CD4-positive, alpha-beta T cell (primary cell): ENCODE measurements at regions not wholly inside any gene's neighbourhood (a gene's known extent, or its start where the extent isn't known, plus 50 kb on each side); places are given as distances from the start of the nearest gene placed in this dataset.

Experiments
- ATAC-seq: fragments of 200-7000 bp; cut with Tn5 transposase; one replicate; pipeline ENCODE4 v1.10.0; 2022; ENCODE audit warnings: mild to moderate bottlenecking; ENCODE audit not compliant: poor library complexity
- CTCF ChIA-PET: fragments of 350-600 bp; sonication (Branson Sonifier 250); formaldehyde crosslinking; loops from one replicate; lab custom pipeline; 2021; ENCODE audit warnings: antibody characterized with exemption, inconsistent platforms; lab: Charles Lee
- POLR2A ChIA-PET: fragments of 350-600 bp; sonication (Branson Sonifier 250); formaldehyde crosslinking; loops from one replicate; lab custom pipeline; 2021; ENCODE audit warnings: antibody characterized with exemption, inconsistent platforms; lab: Charles Lee
- DNase-seq, 14 experiments: peaks; one replicate each; pipeline ENCODE4 v3.0.0-alpha.2; 2013 to 2020; ENCODE audit warnings: mixed read lengths in 2 of 14
- H3K27ac ChIP-seq, 2 donors: one replicate each; pipeline versions ENCODE4 v1.5.1 to v1.7.0; 2013; ENCODE audit warnings: low read length in 2 of 2, low read depth in 1 of 2, mild to moderate bottlenecking in 1 of 2
- H3K27me3 ChIP-seq, 2 experiments: 1 replicate in 1 of 2; 2 replicates in 1 of 2; pipeline versions ENCODE4 v1.6.1 to v1.7.0; 2013; ENCODE audit warnings: low read length in 2 of 2, control low read depth in 1 of 2, mild to moderate bottlenecking in 1 of 2, moderate library complexity in 1 of 2; ENCODE audit not compliant: insufficient read depth in 2 of 2, control insufficient read depth in 1 of 2
- H3K36me3 ChIP-seq: one replicate; pipeline ENCODE4 v1.6.1; 2013; ENCODE audit warnings: low read length, control low read depth; ENCODE audit not compliant: insufficient read depth
- H3K4me1 ChIP-seq: one replicate; pipeline ENCODE4 v1.6.1; 2013; ENCODE audit warnings: low read length, control low read depth; ENCODE audit not compliant: insufficient read depth
- H3K4me3 ChIP-seq: one replicate; pipeline ENCODE4 v1.5.1; 2013; ENCODE audit warnings: mild to moderate bottlenecking, low read length, moderate library complexity
- H3K9me3 ChIP-seq, 2 experiments: 1 replicate in 1 of 2; 2 replicates in 1 of 2; pipeline versions ENCODE4 v1.6.1 to v1.7.0; 2013; ENCODE audit warnings: low read length in 2 of 2, mild to moderate bottlenecking in 2 of 2, control low read depth in 1 of 2, moderate library complexity in 1 of 2; ENCODE audit not compliant: control insufficient read depth in 1 of 2, insufficient read depth in 1 of 2
- H3K27ac Mint-ChIP-seq: one replicate; pipeline ENCODE4 v1.8.0; 2020; ENCODE audit warnings: mixed read lengths
- H3K27me3 Mint-ChIP-seq: one replicate; pipeline ENCODE4 v1.8.0; 2021; ENCODE audit warnings: mixed read lengths
- H3K36me3 Mint-ChIP-seq: one replicate; pipeline ENCODE4 v1.8.0; 2021; ENCODE audit warnings: low read depth, mixed read lengths
- H3K4me1 Mint-ChIP-seq: one replicate; pipeline ENCODE4 v1.8.0; 2021; ENCODE audit warnings: low read depth, mixed read lengths
- H3K4me3 Mint-ChIP-seq: one replicate; pipeline ENCODE4 v1.8.0; 2020; ENCODE audit warnings: mild to moderate bottlenecking, mixed read lengths
- H3K9me3 Mint-ChIP-seq: one replicate; pipeline ENCODE4 v1.8.0; 2020; ENCODE audit warnings: mixed read lengths
- intact Hi-C, 2 experiments: fragments of 100-400 bp; cut with DNase I in 1 of 2; cut with micrococcal nuclease in 1 of 2; formaldehyde crosslinking; loops; one replicate each; pipeline versions ENCODE4 v1.15.1 to v1.9.0; 2023 to 2025; cut with DNase I, micrococcal nuclease
- TF ChIP-seq, protein P1 (sequence below): fragments of 200-600 bp; IDR thresholded peaks from one replicate; pipeline ENCODE4 v1.8.0; 2022; ENCODE audit warnings: antibody characterized with exemption, mild to moderate bottlenecking

DNA sequence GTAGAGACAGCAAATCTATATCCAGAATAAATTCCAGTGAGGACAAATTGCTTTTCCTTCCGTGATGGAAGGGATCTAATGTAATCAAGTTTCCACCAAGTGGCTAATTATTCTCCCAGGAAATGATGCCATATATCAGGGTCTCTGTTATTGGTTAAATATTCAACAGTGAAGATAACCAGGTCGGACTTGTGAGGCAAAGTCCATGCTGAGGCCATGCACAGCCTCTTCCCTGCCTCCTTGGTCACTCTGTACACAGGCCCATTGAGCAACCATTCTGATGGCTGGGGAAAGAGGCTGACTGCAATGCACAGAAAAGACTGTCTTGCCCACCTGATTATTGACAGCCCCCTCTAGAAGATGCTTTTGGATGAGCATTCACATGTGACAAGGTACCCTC, 90.1 kb downstream of the TNFAIP2 start:
- H3K4me3 Mint-ChIP-seq, result no peak overlapping the region
- Histone ChIP-seq H3K36me3 (no peaks in the 10 kb centered on the region), H3K4me1 (no peaks in the 10 kb centered on the region), H3K9me3 (no peaks in the 10 kb centered on the region), H3K27me3 (peaks cover 15 to 26% of the 10 kb centered on the region in 2 experiments), H3K4me3 (no peak overlapping the region), H3K27ac (no peak overlapping the region)
- ATAC-seq, result no peak
- H3K27me3 Mint-ChIP-seq, result peaks cover 71% of the 10 kb centered on the region
- DNase-seq, result no peak
- intact Hi-C loops, result no loop called here
- TF ChIP-seq, protein P1, sequence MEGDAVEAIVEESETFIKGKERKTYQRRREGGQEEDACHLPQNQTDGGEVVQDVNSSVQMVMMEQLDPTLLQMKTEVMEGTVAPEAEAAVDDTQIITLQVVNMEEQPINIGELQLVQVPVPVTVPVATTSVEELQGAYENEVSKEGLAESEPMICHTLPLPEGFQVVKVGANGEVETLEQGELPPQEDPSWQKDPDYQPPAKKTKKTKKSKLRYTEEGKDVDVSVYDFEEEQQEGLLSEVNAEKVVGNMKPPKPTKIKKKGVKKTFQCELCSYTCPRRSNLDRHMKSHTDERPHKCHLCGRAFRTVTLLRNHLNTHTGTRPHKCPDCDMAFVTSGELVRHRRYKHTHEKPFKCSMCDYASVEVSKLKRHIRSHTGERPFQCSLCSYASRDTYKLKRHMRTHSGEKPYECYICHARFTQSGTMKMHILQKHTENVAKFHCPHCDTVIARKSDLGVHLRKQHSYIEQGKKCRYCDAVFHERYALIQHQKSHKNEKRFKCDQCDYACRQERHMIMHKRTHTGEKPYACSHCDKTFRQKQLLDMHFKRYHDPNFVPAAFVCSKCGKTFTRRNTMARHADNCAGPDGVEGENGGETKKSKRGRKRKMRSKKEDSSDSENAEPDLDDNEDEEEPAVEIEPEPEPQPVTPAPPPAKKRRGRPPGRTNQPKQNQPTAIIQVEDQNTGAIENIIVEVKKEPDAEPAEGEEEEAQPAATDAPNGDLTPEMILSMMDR, result no peak
- H3K9me3 Mint-ChIP-seq, result peaks cover 3% of the 10 kb centered on the region
- H3K36me3 Mint-ChIP-seq, result no peaks in the 10 kb centered on the region
- H3K27ac Mint-ChIP-seq, result no peak overlapping the region
- H3K4me1 Mint-ChIP-seq, result no peaks in the 10 kb centered on the region
- ChIA-PET CTCF (no interaction called here), POLR2A (no interaction called here)

- Mint-ChIP-seq H3K4me3 (no peak overlapping the region), H3K4me1 (no peaks in the 10 kb centered on the region), H3K9me3 (peaks cover 3% of the 10 kb centered on the region), H3K27ac (no peak overlapping the region), H3K36me3 (no peaks in the 10 kb centered on the region), H3K27me3 (peaks cover 68% of the 10 kb centered on the region)
- no peaks in the 10 kb centered on the region for H3K9me3 ChIP-seq
- H3K36me3 ChIP-seq, result no peaks in the 10 kb centered on the region
- no peaks in the 10 kb centered on the region for H3K4me1 ChIP-seq
- H3K27me3 ChIP-seq, result peaks cover 8 to 20% of the 10 kb centered on the region in 2 experiments
- ChIA-PET CTCF (no interaction called here), POLR2A (no interaction called here)
- DNase-seq, result no peak
- H3K27ac ChIP-seq, result no peak overlapping the region
- TF ChIP-seq, protein P1, result no peak
- no peak overlapping the region for H3K4me3 ChIP-seq
- no peak for ATAC-seq
- intact Hi-C loops, result no loop called here
Measured at GRCh38 chr14:103214461-103214958, 91.2 kb downstream of the TNFAIP2 start.

DNA sequence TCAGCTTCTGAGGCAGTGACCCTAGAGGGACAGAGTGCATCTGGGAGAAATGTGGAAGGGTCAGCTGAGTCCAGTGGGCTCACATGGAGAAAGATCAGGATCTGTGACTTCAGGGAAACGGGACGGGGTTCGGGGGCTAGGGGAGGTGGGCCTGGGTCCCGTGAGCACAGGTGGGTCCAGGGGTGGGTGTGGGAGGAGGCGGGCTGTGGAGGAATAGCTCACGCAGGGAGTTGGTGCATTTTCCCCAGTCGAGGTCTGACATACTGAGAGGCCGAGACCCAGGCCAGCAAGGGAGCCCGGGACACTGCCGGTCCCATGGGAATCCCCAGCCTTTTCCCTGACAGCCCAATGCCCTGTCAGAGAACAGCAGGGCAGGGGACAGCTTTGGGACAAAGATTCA, 93.1 kb downstream of the TNFAIP2 start:
- Histone ChIP-seq H3K27me3 (peaks cover 7 to 22% of the 10 kb centered on the region in 2 experiments), H3K4me3 (no peak overlapping the region), H3K4me1 (no peaks in the 10 kb centered on the region), H3K36me3 (no peaks in the 10 kb centered on the region), H3K27ac (no peak overlapping the region), H3K9me3 (peaks cover 0 to 5% of the 10 kb centered on the region in 2 experiments)
- H3K27me3 Mint-ChIP-seq, result peaks cover 61% of the 10 kb centered on the region
- no peak overlapping the region for H3K4me3 Mint-ChIP-seq
- DNase-seq (no peak), ATAC-seq (no peak)
- no peak overlapping the region for H3K27ac Mint-ChIP-seq
- no peaks in the 10 kb centered on the region for H3K4me1 Mint-ChIP-seq
- ChIA-PET POLR2A (no interaction called here), CTCF (no interaction called here)
- intact Hi-C loops, result no loop called here
- peaks cover 3% of the 10 kb centered on the region for H3K9me3 Mint-ChIP-seq
- TF ChIP-seq, protein P1, result no peak
- no peaks in the 10 kb centered on the region for H3K36me3 Mint-ChIP-seq
